Mesendoderm (in vitro differentiated cells): ENCODE measurements at regions not wholly inside any gene's neighbourhood (a gene's known extent, or its start where the extent isn't known, plus 50 kb on each side); places are given as distances from the start of the nearest gene placed in this dataset.
A peak's percentile ranks its signal among the peaks of the same experiment; 100 is the strongest.
"Not testable (repeated sequence)": the region's sequence is repeated elsewhere in the genome, so short reads cannot be mapped to it uniquely, and the experiment has no call there.

Source experiments
- DNase-seq: peaks from one replicate; pipeline ENCODE4 v3.0.0; 2013
- H2AK5ac ChIP-seq: 2 replicates; pipeline ENCODE4 v1.6.1; 2013; ENCODE audit warnings: low read length, inconsistent platforms
- H2BK120ac ChIP-seq: 2 replicates; pipeline ENCODE4 v1.6.1; 2013; ENCODE audit warnings: low read depth, mild to moderate bottlenecking, low read length, moderate library complexity, mixed read lengths
- H2BK15ac ChIP-seq: replicated peaks from 2 replicates; pipeline ENCODE4 v1.6.1; 2013; ENCODE audit warnings: low read depth, mild to moderate bottlenecking, moderate library complexity
- H2BK5ac ChIP-seq: 2 replicates; pipeline ENCODE4 v1.6.1; 2013; ENCODE audit warnings: low read length, inconsistent platforms
- H3K18ac ChIP-seq: 2 replicates; pipeline ENCODE4 v1.6.1; 2013; ENCODE audit warnings: mild to moderate bottlenecking, low read length, mixed read lengths
- H3K23ac ChIP-seq: one replicate; pipeline ENCODE4 v1.6.1; 2013; ENCODE audit warnings: low read length
- H3K27ac ChIP-seq: 2 replicates; pipeline ENCODE4 v1.5.1; 2013; ENCODE audit warnings: low read depth, mild to moderate bottlenecking, inconsistent platforms, low read length, moderate library complexity
- H3K27me3 ChIP-seq: 2 replicates; pipeline ENCODE4 v1.6.1; 2013; ENCODE audit warnings: low read length, control low read depth, mild to moderate bottlenecking, inconsistent platforms; ENCODE audit not compliant: insufficient read depth, poor library complexity
- H3K36me3 ChIP-seq: 2 replicates; pipeline ENCODE4 v1.6.1; 2013; ENCODE audit warnings: low read length, inconsistent platforms; ENCODE audit not compliant: control insufficient read depth, insufficient read depth
- H3K4ac ChIP-seq: one replicate; pipeline ENCODE4 v1.6.1; 2013; ENCODE audit warnings: low read depth, mild to moderate bottlenecking, low read length, moderate library complexity
- H3K4me1 ChIP-seq: 2 replicates; pipeline ENCODE4 v1.6.1; 2013; ENCODE audit warnings: low read depth, low read length, inconsistent platforms; ENCODE audit not compliant: control insufficient read depth
- H3K4me2 ChIP-seq: 2 replicates; pipeline ENCODE4 v1.6.1; 2013; ENCODE audit warnings: low read length
- H3K4me3 ChIP-seq: 2 replicates; pipeline ENCODE4 v1.5.1; 2013; ENCODE audit warnings: mild to moderate bottlenecking, low read length
- H3K56ac ChIP-seq: one replicate; pipeline ENCODE4 v1.6.1; 2013; ENCODE audit warnings: low read length
- H3K79me1 ChIP-seq: 2 replicates; pipeline ENCODE4 v1.6.1; 2013; ENCODE audit warnings: low read length, inconsistent platforms
- H3K79me2 ChIP-seq: 2 replicates; pipeline ENCODE4 v1.6.1; 2013; ENCODE audit warnings: mild to moderate bottlenecking, low read length; ENCODE audit not compliant: control insufficient read depth, insufficient read depth
- H3K9ac ChIP-seq: 2 replicates; pipeline ENCODE4 v1.6.1; 2013; ENCODE audit warnings: low read length, inconsistent platforms
- H4K5ac ChIP-seq: one replicate; pipeline ENCODE4 v1.6.1; 2013; ENCODE audit warnings: low read length
- H4K8ac ChIP-seq: one replicate; pipeline ENCODE4 v1.6.1; 2013; ENCODE audit warnings: low read depth, mild to moderate bottlenecking, control low read depth, low read length, moderate library complexity
- WGBS: extraction: QIAGEN DNeasy Blood & Tissue Kit; methylation state at CpG from one replicate; pipeline ENCODE4 v1.1.7; 2013; ENCODE audit warnings: low lambda C conversion rate, missing lambda C conversion rate; ENCODE audit not compliant: insufficient coverage; ENCODE audit errors: extremely low coverage; 5-methylcytosine and 5-hydroxymethylcytosine counted together

DNA sequence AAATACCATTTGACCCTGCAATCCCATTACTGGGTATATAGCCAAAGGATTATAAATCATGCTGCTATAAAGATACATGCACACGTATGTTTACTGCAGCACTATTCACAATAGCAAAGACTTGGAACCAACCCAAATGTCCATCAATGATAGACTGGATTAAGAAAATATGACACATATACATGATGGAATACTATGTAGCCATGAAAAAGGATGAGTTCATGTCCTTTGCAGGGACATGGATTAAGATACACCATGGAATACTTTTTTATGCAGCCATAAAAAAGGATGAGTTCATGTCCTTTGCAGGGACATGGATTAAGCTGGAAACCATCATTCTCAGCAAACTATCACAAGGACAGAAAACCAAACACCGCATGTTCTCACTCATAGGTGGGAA, 226.8 kb upstream of the CTNND2 start:
- H3K27ac ChIP-seq, H2BK5ac ChIP-seq, H4K5ac ChIP-seq, H3K23ac ChIP-seq, H2AK5ac ChIP-seq, H3K18ac ChIP-seq, H3K9ac ChIP-seq, H3K4me1 ChIP-seq, H4K8ac ChIP-seq, H3K4me3 ChIP-seq, H3K79me1 ChIP-seq, H3K56ac ChIP-seq, DNase-seq, H3K79me2 ChIP-seq, H3K4ac ChIP-seq, H2BK120ac ChIP-seq, H3K4me2 ChIP-seq, H2BK15ac ChIP-seq, H3K36me3 ChIP-seq, H3K27me3 ChIP-seq: not testable (repeated sequence)
- WGBS, result no CpG with 5 or more reads among the region's 2 CpGs

DNA sequence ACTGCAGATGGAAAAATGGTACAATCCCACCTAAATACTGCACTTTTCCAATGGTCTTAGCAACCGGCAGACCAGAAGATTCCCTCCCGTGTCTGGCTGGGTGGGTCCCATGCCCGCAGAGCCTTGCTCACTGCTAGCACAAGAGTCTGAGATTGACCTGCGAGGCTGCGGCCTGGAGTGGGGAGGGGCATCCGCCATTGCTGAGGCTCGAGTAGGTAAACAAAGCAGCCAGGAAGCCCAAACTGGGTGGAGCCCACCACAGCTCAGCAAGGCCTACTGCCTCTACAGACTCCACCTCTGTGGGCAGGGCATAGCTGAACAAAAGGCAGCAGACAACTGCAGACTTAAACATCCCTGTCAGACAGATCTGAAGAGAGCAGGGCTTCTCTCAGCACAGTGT, 221.6 kb upstream of the CTNND2 start:
- no peak overlapping the region for H3K4me2 ChIP-seq
- H3K36me3 ChIP-seq, result no peaks in the 10 kb centered on the region
- no peak for DNase-seq
- no peak overlapping the region for H2BK120ac ChIP-seq
- H3K79me1 ChIP-seq, result no peaks in the 10 kb centered on the region
- H3K79me2 ChIP-seq, result no peaks in the 10 kb centered on the region
- H3K4me3 ChIP-seq, result no peak overlapping the region
- no peak overlapping the region for H2BK15ac ChIP-seq
- H3K23ac ChIP-seq, result no peak overlapping the region
- H3K18ac ChIP-seq, result no peak overlapping the region
- H3K27ac ChIP-seq, result no peak overlapping the region
- H2AK5ac ChIP-seq, result no peak overlapping the region
- WGBS, result no CpG with 5 or more reads among the region's 7 CpGs
- H4K8ac ChIP-seq, result no peak overlapping the region
- no peak overlapping the region for H3K4ac ChIP-seq
- no peaks in the 10 kb centered on the region for H3K27me3 ChIP-seq
- H2BK5ac ChIP-seq, result no peak overlapping the region
- no peak overlapping the region for H3K9ac ChIP-seq
- H4K5ac ChIP-seq, result no peak overlapping the region
- no peaks in the 10 kb centered on the region for H3K4me1 ChIP-seq
- no peak overlapping the region for H3K56ac ChIP-seq

DNA sequence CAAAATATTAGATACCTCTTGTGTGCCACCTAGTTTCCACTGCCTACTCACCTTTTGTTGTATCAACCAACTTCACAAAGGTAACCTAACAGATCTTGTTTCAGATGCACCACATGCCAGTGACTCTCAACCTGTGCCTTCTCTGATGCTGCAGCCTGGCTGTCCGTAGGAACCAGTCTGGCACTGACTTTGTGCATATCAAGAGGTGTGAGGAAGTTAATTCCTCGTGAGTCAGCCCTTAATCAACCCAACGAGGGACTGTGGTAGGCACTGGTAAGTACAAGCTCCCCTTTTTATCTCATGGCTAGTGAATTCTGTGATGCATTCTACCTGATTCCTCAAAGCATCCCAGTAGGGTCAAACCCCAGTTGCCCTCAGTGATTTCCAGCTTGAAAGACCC, 215.4 kb upstream of the CTNND2 start:
- H3K79me1 ChIP-seq, result no peaks in the 10 kb centered on the region
- no peak overlapping the region for H3K4me2 ChIP-seq
- no peak overlapping the region for H3K4me3 ChIP-seq
- H3K79me2 ChIP-seq, result no peaks in the 10 kb centered on the region
- no peak overlapping the region for H4K8ac ChIP-seq
- no peak overlapping the region for H2AK5ac ChIP-seq
- H3K18ac ChIP-seq, result no peak overlapping the region
- no CpG with 5 or more reads among the region's 3 CpGs for WGBS
- peak; percentile 60 for DNase-seq
- no peak overlapping the region for H3K56ac ChIP-seq
- H3K4ac ChIP-seq, result no peak overlapping the region
- H2BK120ac ChIP-seq, result no peak overlapping the region
- no peak overlapping the region for H4K5ac ChIP-seq
- H3K27me3 ChIP-seq, result no peaks in the 10 kb centered on the region
- no peaks in the 10 kb centered on the region for H3K4me1 ChIP-seq
- H3K36me3 ChIP-seq, result no peaks in the 10 kb centered on the region
- no peak overlapping the region for H2BK5ac ChIP-seq
- H2BK15ac ChIP-seq, result no peak overlapping the region
- H3K23ac ChIP-seq, result no peak overlapping the region
- no peak overlapping the region for H3K27ac ChIP-seq
- H3K9ac ChIP-seq, result no peak overlapping the region

DNA sequence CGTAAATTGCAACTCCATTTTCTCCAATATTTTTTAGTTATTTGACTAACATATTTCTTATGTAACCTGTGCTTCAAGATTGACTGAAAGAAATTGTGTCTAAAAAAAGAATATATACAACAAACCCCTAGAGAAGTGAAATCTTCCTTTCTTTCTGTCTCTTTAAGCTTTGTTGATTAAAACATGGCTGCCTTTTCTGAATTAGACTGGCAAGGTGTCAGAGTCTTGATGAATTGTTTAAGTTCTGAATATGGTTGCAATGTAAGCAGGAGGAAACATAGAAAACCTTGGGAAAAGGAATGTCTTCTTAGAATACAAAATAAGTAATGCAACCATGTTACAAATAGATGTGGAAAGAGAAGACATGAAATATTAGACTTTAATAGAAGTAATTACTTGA, 209.8 kb upstream of the CTNND2 start:
- Histone ChIP-seq H2BK5ac (no peak overlapping the region), H3K4me3 (no peak overlapping the region), H3K27ac (no peak overlapping the region), H3K27me3 (no peaks in the 10 kb centered on the region), H3K4me1 (no peaks in the 10 kb centered on the region), H3K36me3 (no peaks in the 10 kb centered on the region), H3K4ac (no peak overlapping the region), H2BK120ac (no peak overlapping the region), H3K79me2 (no peaks in the 10 kb centered on the region), H2AK5ac (no peak overlapping the region), H3K79me1 (no peaks in the 10 kb centered on the region), H3K4me2 (no peak overlapping the region), H4K8ac (no peak overlapping the region), H3K56ac (no peak overlapping the region), H3K9ac (no peak overlapping the region), H4K5ac (no peak overlapping the region), H2BK15ac (no peak overlapping the region), H3K23ac (no peak overlapping the region), H3K18ac (no peak overlapping the region)
- no CpG with 5 or more reads among the region's 1 CpG for WGBS
- no peak for DNase-seq

- H3K4me3 ChIP-seq, result no peak overlapping the region
- no CpG with 5 or more reads among the region's 3 CpGs for WGBS
- H3K23ac ChIP-seq, result no peak overlapping the region
- H3K27ac ChIP-seq, result no peak overlapping the region
- H3K4ac ChIP-seq, result no peak overlapping the region
- H3K4me2 ChIP-seq, result no peak overlapping the region
- no peak overlapping the region for H2BK15ac ChIP-seq
- H3K9ac ChIP-seq, result no peak overlapping the region
- no peaks in the 10 kb centered on the region for H3K79me1 ChIP-seq
- no peaks in the 10 kb centered on the region for H3K36me3 ChIP-seq
- no peak overlapping the region for H2BK120ac ChIP-seq
- no peaks in the 10 kb centered on the region for H3K27me3 ChIP-seq
- no peak overlapping the region for H2BK5ac ChIP-seq
- H3K18ac ChIP-seq, result no peak overlapping the region
- no peak overlapping the region for H4K8ac ChIP-seq
- H3K56ac ChIP-seq, result no peak overlapping the region
- DNase-seq, result no peak
- no peak overlapping the region for H2AK5ac ChIP-seq
- no peaks in the 10 kb centered on the region for H3K4me1 ChIP-seq
- H4K5ac ChIP-seq, result no peak overlapping the region
- H3K79me2 ChIP-seq, result no peaks in the 10 kb centered on the region
These were observed 208.8 kb upstream of the CTNND2 start for GRCh38 chr5:12113062-12113461.

DNA sequence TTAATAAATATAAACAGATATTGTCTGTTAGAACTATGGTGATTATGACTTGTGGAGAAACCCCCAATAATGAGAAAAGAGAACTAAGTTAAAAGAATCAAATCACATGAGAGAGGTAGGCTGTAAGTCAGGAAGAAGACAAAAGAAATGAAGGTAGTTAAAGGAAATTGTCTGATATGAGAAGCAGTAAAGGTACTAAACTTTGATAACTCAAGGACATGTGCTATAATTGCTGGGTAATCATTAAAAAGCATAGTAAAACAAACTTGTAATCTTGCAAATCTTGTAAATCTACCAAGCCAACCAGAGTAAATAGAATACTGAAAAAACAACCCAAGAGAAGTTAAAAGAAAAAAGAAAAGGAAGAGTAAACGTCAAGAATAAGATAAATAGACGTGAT, 207.0 kb upstream of the CTNND2 start:
- no peak overlapping the region for H2BK5ac ChIP-seq
- no peak overlapping the region for H3K4me2 ChIP-seq
- no peak overlapping the region for H4K8ac ChIP-seq
- H4K5ac ChIP-seq, result no peak overlapping the region
- H3K4ac ChIP-seq, result no peak overlapping the region
- H2BK120ac ChIP-seq, result no peak overlapping the region
- H3K79me1 ChIP-seq, result no peaks in the 10 kb centered on the region
- no peak overlapping the region for H3K23ac ChIP-seq
- no CpG with 5 or more reads among the region's 2 CpGs for WGBS
- H3K27me3 ChIP-seq, result no peaks in the 10 kb centered on the region
- no peak overlapping the region for H3K4me3 ChIP-seq
- H3K56ac ChIP-seq, result no peak overlapping the region
- H2AK5ac ChIP-seq, result no peak overlapping the region
- H3K9ac ChIP-seq, result no peak overlapping the region
- H3K27ac ChIP-seq, result no peak overlapping the region
- H2BK15ac ChIP-seq, result no peak overlapping the region
- no peaks in the 10 kb centered on the region for H3K79me2 ChIP-seq
- DNase-seq, result no peak
- H3K36me3 ChIP-seq, result no peaks in the 10 kb centered on the region
- no peak overlapping the region for H3K18ac ChIP-seq
- no peaks in the 10 kb centered on the region for H3K4me1 ChIP-seq
